ENCODE measurements at regions not wholly inside any gene's neighbourhood (a gene's known extent, or its start where the extent isn't known, plus 50 kb on each side); places are given as distances from the start of the nearest gene placed in this dataset.

GRCh38 chr15:91385311-91385710, 285.3 kb downstream of the SV2B start:
- TF ChIP-seq CTCF (IDR thresholded peaks at IDR 0.05; ENCODE audit: low read depth, low read length) = no peak
- in situ Hi-C loops (cut with HindIII; ENCODE audit: low sequenced_read_pairs) = no loop called here
- H3K4me3 ChIP-seq (ENCODE audit: low read depth, low read length) = no peak overlapping the region
- DNase-seq (ENCODE audit: low read depth, low spot score) = peak; percentile 70

GRCh38 chr15:91393186-91393585, 293.1 kb downstream of the SV2B start:
- in situ Hi-C loops (cut with HindIII; ENCODE audit: low sequenced_read_pairs) = no loop called here
- H3K4me3 ChIP-seq (ENCODE audit: low read depth, low read length) = no peak overlapping the region
- TF ChIP-seq CTCF (IDR thresholded peaks at IDR 0.05; ENCODE audit: low read depth, low read length) = no peak
- no peak for DNase-seq (ENCODE audit: low read depth, low spot score)

GRCh38 chr15:91400481-91400880, 300.4 kb downstream of the SV2B start:
- no peak overlapping the region for H3K4me3 ChIP-seq (ENCODE audit: low read depth, low read length)
- no peak for DNase-seq (ENCODE audit: low read depth, low spot score)
- TF ChIP-seq CTCF (IDR thresholded peaks at IDR 0.05; ENCODE audit: low read depth, low read length) = no peak
- in situ Hi-C loops (cut with HindIII; ENCODE audit: low sequenced_read_pairs) = no loop called here

GRCh38 chr15:91407269-91407889, 307.3 kb downstream of the SV2B start:
- no peak for TF ChIP-seq CTCF (IDR thresholded peaks at IDR 0.05; ENCODE audit: low read depth, low read length)
- no peak overlapping the region for H3K4me3 ChIP-seq (ENCODE audit: low read depth, low read length)
- DNase-seq (ENCODE audit: low read depth, low spot score) = peak; percentile 65
- in situ Hi-C loops (cut with HindIII; ENCODE audit: low sequenced_read_pairs) = no loop called here

- in situ Hi-C loops (cut with HindIII; ENCODE audit: low sequenced_read_pairs) = no loop called here
- no peak for TF ChIP-seq CTCF (IDR thresholded peaks at IDR 0.05; ENCODE audit: low read depth, low read length)
- no peak for DNase-seq (ENCODE audit: low read depth, low spot score)
- H3K4me3 ChIP-seq (ENCODE audit: low read depth, low read length) = no peak overlapping the region
Measured at GRCh38 chr15:91408476-91409076, 308.5 kb downstream of the SV2B start.

GRCh38 chr15:91409387-91409786, 309.3 kb downstream of the SV2B start:
- in situ Hi-C loops (cut with HindIII; ENCODE audit: low sequenced_read_pairs) = no loop called here
- no peak for DNase-seq (ENCODE audit: low read depth, low spot score)
- H3K4me3 ChIP-seq (ENCODE audit: low read depth, low read length) = no peak overlapping the region
- no peak for TF ChIP-seq CTCF (IDR thresholded peaks at IDR 0.05; ENCODE audit: low read depth, low read length)

All from astrocyte of the spinal cord (primary cell).